Activated gamma-delta T cell (primary cell): ENCODE measurements at regions not wholly inside any gene's neighbourhood (a gene's known extent, or its start where the extent isn't known, plus 50 kb on each side); places are given as distances from the start of the nearest gene placed in this dataset.

Experiments
- DNase-seq: peaks from one replicate; lab custom pipeline; 2025; lab: John Stamatoyannopoulos, UW

DNA sequence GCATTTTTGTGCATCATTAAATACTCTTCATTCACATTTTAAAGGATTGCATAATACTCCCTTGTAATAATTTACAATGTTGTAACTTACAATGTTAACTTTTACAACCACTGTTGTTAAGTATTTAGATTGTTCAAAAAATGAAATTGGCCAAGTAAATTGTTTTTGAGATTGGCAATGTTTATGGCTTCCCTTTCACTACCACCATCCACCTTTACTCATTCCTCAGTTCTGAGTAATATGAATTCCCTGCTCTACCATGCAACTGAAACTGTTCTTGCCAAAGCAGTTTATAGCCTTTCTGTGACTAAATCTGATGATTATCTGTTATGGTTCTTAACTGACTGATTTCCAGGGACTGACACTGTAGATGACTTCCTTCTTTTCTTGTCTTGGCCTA, 80.5 kb upstream of the TMEM106B start:
- no peak for DNase-seq

DNA sequence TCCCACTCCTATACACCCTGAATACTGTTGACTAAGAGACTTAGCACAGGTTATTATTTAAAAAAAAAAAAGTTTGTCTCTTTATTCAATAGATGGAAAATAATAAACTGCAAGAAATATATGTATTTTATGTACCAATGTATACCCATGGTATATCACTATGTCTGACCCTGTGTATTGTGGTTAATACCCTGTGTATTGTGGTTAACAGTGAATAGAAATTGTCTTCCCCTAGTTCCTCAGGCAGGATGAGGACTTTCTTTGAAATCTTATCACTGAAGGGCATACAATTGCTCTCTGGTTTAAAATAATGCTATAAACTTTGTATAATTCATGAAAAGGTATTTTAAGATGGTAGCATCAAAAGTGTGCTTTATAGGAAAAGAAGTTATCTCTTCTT, 80.0 kb upstream of the TMEM106B start:
- DNase-seq = no peak

DNA sequence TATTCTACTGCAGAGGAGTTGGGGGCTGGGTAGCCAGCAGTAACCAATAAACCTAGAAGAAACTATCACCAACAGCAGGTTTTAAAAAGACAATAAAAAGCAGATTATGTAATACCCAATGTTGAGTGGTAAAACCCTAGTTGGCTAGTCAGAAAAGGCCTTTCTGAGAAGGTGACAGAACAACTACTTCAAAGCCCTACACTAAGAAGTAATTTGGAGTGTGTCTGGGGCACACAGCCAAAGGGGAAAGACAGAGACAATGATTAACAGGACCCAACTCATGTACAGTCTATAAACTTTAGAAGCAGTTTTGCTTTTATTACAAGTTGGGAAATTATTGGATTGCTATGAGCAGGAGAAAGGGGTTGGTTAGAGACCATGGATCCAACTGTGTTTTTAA, 77.2 kb upstream of the TMEM106B start:
- no peak for DNase-seq

DNA sequence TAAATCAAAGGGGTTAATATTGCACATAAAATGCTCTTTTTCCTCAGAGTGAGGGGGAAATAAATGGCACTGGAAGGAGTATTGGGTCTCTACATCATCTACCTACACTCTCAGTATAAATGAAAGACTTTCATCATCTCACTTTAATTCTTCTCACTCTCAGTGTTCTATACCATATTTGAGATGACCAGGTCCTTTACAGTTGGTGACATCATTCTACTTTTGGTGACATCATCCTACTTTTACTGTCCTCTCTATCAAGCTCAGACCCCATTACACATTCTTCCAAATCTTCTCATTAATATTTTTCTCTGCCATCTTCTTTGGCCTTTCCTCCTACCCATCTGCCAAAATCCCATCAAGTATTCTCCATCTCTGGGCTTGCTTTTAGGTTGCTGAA, 74.6 kb upstream of the TMEM106B start:
- DNase-seq = no peak

DNA sequence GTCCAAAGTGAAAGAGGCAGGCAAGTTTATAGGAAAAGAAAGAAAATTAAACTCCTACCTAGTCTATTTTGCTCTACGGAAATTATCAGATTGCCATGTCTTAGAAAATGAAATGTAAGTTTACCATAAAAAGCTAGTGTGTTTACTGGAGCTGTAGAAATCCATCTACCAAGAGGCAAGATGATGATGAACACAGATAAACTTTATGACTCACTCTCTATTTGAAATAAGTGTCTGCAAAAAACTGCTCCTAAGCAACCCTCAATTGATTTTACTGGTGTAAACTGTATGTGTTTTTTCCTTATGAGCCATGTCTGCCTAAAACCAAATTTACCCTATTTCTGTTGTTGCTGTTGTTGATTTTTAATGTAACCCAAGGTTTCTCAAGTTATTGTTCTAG, 73.8 kb upstream of the TMEM106B start:
- DNase-seq = no peak

DNA sequence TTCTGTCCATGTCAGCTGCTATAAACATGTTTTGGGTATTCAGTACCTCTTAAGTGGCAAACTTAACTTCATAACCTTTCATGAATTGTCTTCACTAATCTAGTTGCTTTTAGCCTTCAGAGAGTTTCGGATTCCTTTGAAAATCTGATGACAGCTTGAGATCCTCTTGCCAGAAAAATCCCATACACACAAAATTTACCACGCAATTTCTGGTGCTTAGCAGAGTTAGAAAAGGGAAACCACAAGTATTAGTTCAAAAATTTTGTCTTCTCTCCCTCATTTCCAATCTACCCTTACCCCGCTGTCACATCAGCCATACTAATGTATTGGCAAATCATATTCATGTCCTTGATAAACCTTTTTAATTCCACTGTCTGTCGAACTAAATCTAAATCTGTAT, 72.7 kb upstream of the TMEM106B start:
- no peak for DNase-seq

DNA sequence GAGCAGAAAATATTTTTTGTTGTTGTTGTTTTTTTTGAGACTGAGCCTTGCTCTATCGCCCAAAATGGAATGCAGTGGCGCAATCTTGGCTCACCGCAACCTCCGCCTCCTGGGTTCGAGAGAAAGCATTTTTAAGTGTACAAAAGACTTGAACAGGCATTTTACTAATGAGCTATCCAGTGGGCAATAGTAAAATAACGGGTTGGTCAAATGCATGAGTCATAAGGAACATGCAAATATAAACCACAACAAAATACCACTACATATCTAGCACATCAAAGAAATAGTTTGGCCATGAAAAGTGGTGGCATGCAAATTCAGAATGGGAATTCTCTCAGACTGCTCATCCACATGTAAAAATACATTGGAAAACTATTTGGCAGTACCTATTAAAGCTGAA, 71.7 kb upstream of the TMEM106B start:
- no peak for DNase-seq

DNA sequence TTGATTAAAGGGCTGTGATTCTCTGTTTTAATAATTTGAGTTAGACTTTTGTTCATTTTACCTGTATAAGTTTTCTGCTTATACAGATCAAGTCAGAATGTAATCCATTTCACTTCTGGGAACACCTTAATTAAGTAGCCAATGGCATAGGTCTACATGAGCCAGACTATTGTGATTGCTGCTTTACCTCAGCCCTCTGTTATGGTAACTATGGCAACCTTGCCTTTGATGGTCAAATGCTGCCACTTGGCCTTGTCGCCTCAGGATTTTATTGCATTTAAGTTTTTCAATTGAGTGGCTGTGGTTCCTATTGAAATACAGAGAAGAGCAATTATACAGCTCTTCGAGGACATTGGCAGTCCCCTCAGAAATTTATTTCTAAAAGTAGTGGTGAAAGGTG, 64.3 kb upstream of the TMEM106B start:
- DNase-seq = no peak

DNA sequence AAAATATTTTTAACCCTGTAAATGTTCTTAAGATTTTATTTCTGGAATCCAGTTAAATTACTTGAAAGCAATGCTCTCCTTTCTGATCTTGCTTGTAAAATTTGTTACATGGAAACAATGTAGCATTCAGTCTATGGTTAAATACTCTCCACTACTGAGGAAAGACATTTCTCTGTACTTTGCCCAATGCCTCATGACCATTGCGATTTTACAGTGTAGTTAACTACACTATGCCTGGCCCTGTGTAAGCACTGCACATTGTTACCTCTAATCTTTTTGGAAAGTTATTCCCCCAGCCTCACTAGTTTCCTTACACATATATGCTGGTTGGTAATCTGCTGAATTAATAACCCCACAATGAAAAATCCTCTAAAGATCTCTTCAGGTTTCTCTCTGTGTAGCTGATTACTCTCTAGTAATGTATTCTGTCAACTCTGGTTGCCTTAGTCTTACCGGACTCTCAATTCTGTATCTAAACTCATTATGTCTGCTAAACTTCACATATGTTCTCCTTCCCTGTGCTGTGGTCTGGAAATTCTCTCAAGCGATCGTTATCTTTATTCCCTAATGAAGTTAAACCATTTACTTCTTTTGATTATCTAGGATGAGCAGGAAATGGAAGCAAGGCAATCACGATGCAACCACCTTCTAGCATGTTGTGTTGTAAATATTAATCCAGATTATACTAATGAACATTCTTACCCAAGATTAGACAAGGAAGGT, 58.7 kb upstream of the TMEM106B start:
- no peak for DNase-seq

DNA sequence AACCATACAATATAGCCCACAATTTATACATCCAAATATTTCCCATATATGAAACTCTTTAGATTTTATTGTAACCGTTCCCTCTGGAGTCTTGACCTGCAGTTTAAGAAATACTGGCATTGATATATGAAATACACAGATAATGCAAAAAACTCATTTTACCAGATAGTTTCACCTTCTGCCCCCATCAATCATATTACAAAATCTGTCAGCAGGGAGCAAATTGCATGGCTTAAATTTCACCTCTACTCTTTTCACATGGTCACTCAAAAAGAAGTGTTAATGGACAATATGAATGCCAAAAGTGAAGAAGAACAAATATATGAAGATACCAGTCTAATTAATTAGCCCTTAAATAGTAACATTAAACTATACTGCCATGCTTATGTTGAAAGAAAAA, 57.0 kb upstream of the TMEM106B start:
- no peak for DNase-seq

DNA sequence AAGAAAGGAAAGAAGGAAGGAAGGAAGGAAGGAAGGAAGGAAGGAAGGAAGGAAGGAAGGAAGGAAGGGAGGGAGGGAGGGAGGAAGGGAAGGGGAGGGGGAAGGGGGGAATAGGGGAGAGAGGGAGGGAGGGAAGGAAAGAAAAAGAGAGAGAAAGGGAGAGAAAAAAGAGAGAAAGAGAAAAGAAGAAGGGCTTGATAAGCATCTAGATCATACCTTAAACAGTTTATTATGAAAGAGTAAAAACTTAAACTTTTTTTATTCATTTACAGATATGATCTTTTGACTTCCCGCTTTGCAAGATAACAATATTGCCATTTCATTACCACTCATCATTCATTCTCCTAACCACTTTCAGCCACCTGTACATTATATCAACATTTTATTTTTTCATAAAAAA, 53.6 kb upstream of the TMEM106B start:
- no peak for DNase-seq

DNA sequence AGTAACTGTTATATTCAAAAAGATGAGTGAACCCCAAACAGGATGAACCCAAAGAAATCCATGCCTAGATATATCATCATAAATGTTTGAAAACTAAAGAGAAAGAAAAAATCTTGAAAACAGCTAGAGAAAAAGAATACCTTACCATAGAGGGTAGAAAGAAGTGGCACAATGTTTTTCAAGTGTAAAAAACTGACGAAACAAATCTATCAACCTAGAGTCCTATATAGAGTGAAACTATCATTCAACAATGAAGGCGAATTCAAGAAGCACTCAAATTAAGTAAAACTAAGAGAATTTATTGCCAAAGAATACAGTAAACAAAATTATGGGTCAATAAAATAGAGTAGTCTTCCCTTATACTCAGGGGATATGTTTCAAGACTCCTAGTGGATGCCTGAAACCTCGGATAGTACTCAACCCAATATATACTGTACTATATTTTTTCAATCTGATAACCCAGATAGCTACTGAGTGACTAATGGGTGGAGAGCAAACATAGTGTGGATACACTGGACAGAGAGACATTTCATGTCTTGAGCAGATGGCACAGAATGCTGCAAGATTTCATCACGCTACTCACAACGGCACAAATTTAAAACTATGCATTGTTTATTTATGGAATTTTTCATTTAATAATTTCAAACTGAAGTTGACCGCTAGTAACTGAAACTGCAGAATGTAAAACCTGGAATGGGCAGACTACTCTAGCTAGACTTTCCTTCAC, 52.6 kb upstream of the TMEM106B start:
- DNase-seq = no peak

DNA sequence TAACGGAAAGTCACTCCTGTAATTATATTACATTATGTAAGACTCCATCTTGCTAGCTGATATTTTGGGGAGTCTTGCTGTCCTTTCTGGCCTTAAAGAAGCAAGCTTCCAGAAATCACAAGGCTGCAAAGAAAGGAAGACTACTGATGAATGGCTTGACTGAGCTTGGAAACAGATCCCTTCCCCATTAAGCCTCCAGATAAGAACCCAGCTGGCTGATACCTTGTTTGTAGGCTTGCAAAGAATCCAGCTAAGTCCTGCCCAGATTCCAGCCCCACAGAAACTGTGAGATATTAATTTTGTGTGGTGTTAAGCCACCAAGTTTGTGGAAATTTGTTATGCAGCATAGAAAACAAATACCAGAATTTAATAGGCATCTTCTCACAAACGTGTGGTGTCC, 49.9 kb upstream of the TMEM106B start:
- no peak for DNase-seq
